Hepatocyte (in vitro differentiated cells): ENCODE measurements at regions not wholly inside any gene's neighbourhood (a gene's known extent, or its start where the extent isn't known, plus 50 kb on each side); places are given as distances from the start of the nearest gene placed in this dataset.

Experiments used
- DNase-seq: peaks from one replicate; pipeline ENCODE4 v3.0.0-alpha.2; 2016; ENCODE audit warnings: low spot score
- H2AFZ ChIP-seq: fragments of 200-600 bp; sonication (generic); 2 replicates; pipeline ENCODE4 v1.6.0; 2016; ENCODE audit warnings: antibody characterized with exemption, mild to moderate bottlenecking
- H3K27ac ChIP-seq: fragments of 200-600 bp; sonication (generic); 2 replicates; pipeline ENCODE4 v1.5.1; 2016; ENCODE audit warnings: mild to moderate bottlenecking
- H3K27me3 ChIP-seq: fragments of 200-600 bp; sonication (generic); 2 replicates; pipeline ENCODE4 v1.6.1; 2016
- H3K36me3 ChIP-seq: fragments of 200-600 bp; sonication (generic); replicated peaks from 2 replicates; pipeline ENCODE4 v1.5.1; 2016; ENCODE audit warnings: low read depth; ENCODE audit not compliant: insufficient read depth
- H3K4me1 ChIP-seq: fragments of 200-600 bp; sonication (generic); 2 replicates; pipeline ENCODE4 v1.5.1; 2016; ENCODE audit warnings: mild to moderate bottlenecking, moderate library complexity; ENCODE audit not compliant: insufficient read depth
- H3K4me2 ChIP-seq: fragments of 200-600 bp; sonication (generic); 2 replicates; pipeline ENCODE4 v1.6.0; 2016
- H3K4me3 ChIP-seq: fragments of 200-600 bp; sonication (generic); 2 replicates; pipeline ENCODE4 v1.5.1; 2016; ENCODE audit warnings: mild to moderate bottlenecking
- H3K79me2 ChIP-seq: fragments of 200-600 bp; sonication (generic); 2 replicates; pipeline ENCODE4 v1.6.0; 2017; ENCODE audit warnings: mild to moderate bottlenecking
- H3K9me2 ChIP-seq: fragments of 200-600 bp; sonication (generic); replicated peaks from 2 replicates; pipeline ENCODE4 v1.6.0; 2017; ENCODE audit warnings: mild to moderate bottlenecking; ENCODE audit not compliant: insufficient read depth
- H3K9me3 ChIP-seq: fragments of 200-600 bp; sonication (generic); 2 replicates; pipeline ENCODE4 v1.5.1; 2016; ENCODE audit warnings: low read depth, mild to moderate bottlenecking
- H4K20me1 ChIP-seq: fragments of 200-600 bp; sonication (generic); 2 replicates; pipeline ENCODE4 v1.6.0; 2016; ENCODE audit warnings: mild to moderate bottlenecking; ENCODE audit not compliant: insufficient read depth, poor library complexity, severe bottlenecking
- EZH2 ChIP-seq: fragments of 200-600 bp; sonication (generic); IDR thresholded peaks from 2 replicates; pipeline ENCODE4 v1.6.1; 2016; ENCODE audit warnings: antibody characterized with exemption, mild to moderate bottlenecking, borderline replicate concordance
- EZH2phosphoT487 ChIP-seq: fragments of 200-600 bp; sonication (generic); IDR thresholded peaks from one replicate; pipeline ENCODE4 v1.6.1; 2018; ENCODE audit warnings: antibody characterized with exemption, mild to moderate bottlenecking, low read depth, moderate library complexity; ENCODE audit not compliant: unreplicated experiment, severe bottlenecking
- WGBS: methylation state at CpG from one replicate; pipeline ENCODE4 v1.1.6; 2016; ENCODE audit warnings: low lambda C conversion rate; ENCODE audit errors: missing lambda C conversion rate; 5-methylcytosine and 5-hydroxymethylcytosine counted together
- TF ChIP-seq, protein P1 (sequence below): fragments of 200-600 bp; sonication (generic); IDR thresholded peaks from 2 replicates; pipeline ENCODE4 v1.5.1; 2016; ENCODE audit warnings: antibody characterized with exemption, mild to moderate bottlenecking; ENCODE audit not compliant: poor library complexity

DNA sequence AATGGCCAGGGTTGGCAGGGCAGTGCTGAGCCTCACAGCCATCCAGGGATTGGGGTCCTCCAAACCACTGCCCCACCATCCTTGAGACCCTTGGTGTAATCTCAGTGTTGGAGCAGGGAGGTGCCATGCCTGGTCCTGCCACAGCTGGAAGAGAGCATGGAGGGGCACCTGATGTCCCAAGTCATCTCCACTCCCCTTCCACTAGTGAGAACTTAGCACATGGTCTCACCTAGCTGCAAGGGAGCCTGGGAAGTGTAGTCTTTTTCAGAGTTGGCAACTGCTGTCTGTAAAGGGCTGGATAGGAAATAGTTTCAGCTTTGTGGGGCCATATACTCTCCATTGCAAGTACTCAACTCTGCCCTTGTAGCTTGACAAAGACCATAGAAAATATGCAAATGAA, 238.7 kb downstream of the RPS24 start:
- Histone ChIP-seq H3K4me1 (peaks cover 3% of the 10 kb centered on the region), H3K4me3 (no peak overlapping the region), H3K79me2 (no peaks in the 10 kb centered on the region), H3K36me3 (no peaks in the 10 kb centered on the region), H3K4me2 (no peak overlapping the region), H4K20me1 (no peaks in the 10 kb centered on the region), H3K27ac (no peak overlapping the region), H3K9me2 (no peaks in the 10 kb centered on the region), H3K27me3 (no peaks in the 10 kb centered on the region), H3K9me3 (no peaks in the 10 kb centered on the region), H2AFZ (no peak overlapping the region)
- TF ChIP-seq, protein P1, sequence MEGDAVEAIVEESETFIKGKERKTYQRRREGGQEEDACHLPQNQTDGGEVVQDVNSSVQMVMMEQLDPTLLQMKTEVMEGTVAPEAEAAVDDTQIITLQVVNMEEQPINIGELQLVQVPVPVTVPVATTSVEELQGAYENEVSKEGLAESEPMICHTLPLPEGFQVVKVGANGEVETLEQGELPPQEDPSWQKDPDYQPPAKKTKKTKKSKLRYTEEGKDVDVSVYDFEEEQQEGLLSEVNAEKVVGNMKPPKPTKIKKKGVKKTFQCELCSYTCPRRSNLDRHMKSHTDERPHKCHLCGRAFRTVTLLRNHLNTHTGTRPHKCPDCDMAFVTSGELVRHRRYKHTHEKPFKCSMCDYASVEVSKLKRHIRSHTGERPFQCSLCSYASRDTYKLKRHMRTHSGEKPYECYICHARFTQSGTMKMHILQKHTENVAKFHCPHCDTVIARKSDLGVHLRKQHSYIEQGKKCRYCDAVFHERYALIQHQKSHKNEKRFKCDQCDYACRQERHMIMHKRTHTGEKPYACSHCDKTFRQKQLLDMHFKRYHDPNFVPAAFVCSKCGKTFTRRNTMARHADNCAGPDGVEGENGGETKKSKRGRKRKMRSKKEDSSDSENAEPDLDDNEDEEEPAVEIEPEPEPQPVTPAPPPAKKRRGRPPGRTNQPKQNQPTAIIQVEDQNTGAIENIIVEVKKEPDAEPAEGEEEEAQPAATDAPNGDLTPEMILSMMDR: no peak
- TF ChIP-seq EZH2 (no peak), EZH2phosphoT487 (no peak)
- DNase-seq: no peak

DNA sequence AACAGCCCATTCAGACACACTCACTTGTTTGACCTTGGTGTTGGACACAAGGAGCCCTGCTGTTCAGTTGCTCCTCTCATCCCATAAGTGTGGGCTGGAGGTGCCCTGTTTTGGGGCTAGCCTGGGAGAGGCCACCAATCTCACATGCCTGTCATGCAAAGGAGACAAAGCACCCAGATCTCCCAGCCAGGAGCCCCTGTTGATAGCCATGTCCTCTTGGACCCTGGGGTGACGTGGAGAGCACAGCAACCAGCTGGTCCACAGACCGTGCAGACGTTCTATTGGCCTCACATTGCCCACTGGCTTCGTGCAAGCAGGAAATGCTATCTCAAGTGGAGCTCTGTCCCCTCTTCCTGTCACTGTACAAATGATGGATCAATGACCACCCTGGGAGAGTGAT, 240.8 kb downstream of the RPS24 start:
- H3K36me3 ChIP-seq: no peaks in the 10 kb centered on the region
- H3K9me2 ChIP-seq: no peaks in the 10 kb centered on the region
- H3K27me3 ChIP-seq: no peaks in the 10 kb centered on the region
- no peaks in the 10 kb centered on the region for H3K79me2 ChIP-seq
- H3K9me3 ChIP-seq: no peaks in the 10 kb centered on the region
- no peaks in the 10 kb centered on the region for H4K20me1 ChIP-seq
- no peak for DNase-seq
- 86% methylated on average over 4 of the region's 4 CpGs for WGBS
- H3K4me2 ChIP-seq: no peak overlapping the region
- H3K27ac ChIP-seq: no peak overlapping the region
- no peaks in the 10 kb centered on the region for H3K4me1 ChIP-seq
- TF ChIP-seq EZH2phosphoT487: no peak
- TF ChIP-seq, protein P1: no peak
- no peak for TF ChIP-seq EZH2
- no peak overlapping the region for H3K4me3 ChIP-seq
- H2AFZ ChIP-seq: no peak overlapping the region

DNA sequence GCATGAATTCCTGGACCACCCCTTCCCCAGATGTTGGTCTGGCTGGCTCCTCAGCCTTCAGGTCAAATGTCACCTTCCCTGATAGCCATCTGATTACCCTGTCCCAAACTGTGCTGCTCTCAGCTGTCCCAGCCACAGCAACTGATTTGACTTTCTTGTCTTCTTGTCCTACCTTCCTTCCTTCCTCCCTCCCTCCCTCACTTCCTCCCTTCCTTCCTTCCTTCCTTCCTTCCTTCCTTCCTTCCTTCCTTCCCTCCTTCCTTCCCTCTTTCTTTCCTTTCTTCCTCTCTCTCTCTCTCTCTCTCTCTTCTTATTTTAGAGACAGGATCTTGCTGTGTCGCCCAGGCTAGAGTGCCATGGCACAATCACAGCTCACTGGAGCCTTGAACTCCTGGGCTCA, 242.5 kb downstream of the RPS24 start:
- no peaks in the 10 kb centered on the region for H3K79me2 ChIP-seq
- no peaks in the 10 kb centered on the region for H3K9me3 ChIP-seq
- no peaks in the 10 kb centered on the region for H3K36me3 ChIP-seq
- TF ChIP-seq EZH2 (no peak), EZH2phosphoT487 (no peak)
- TF ChIP-seq, protein P1: no peak
- H4K20me1 ChIP-seq: no peaks in the 10 kb centered on the region
- no peaks in the 10 kb centered on the region for H3K4me1 ChIP-seq
- no peak for DNase-seq
- H3K4me3 ChIP-seq: no peak overlapping the region
- no peaks in the 10 kb centered on the region for H3K9me2 ChIP-seq
- no peak overlapping the region for H2AFZ ChIP-seq
- H3K27me3 ChIP-seq: no peaks in the 10 kb centered on the region
- H3K27ac ChIP-seq: no peak overlapping the region
- WGBS: 94% methylated on average over 1 of the region's 1 CpG
- no peak overlapping the region for H3K4me2 ChIP-seq

DNA sequence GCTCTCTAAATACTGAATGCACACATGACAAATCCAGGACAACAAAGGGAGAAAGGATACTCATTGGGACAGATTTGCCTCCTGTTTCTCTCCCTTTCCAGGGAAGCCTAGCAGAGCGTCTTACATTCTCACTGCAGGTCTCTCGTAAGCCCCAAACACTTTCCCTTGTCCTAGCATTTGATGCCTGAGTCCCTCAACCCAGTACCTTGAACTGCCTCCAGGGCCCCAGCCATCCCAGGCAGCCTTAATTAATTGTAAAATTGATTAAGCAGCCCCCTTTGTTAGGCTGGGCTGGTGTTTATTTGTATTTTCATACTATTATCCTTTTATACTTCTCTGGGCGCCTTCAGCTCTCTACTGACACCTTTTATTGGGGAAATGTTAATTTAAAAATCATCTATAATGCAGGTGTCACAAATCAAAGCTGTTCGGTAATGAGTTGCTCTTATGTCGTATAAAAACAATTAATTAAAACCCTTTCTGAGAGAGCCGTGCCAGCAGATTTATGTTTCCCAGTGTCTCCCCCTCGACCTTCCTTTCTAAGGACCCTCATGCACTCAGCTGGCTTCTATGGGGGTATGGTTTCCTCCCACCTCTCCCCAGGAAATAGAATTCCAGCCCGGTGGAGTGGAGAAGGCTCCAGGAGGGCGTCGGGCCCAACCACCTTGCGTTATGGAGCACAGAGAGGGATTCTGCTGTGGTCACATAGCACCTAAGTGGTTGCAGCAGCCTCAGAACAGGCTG, 243.8 kb downstream of the RPS24 start:
- no peaks in the 10 kb centered on the region for H3K9me3 ChIP-seq
- no peak overlapping the region for H3K4me2 ChIP-seq
- no peak overlapping the region for H3K27ac ChIP-seq
- no peak for DNase-seq
- no peaks in the 10 kb centered on the region for H3K9me2 ChIP-seq
- no peaks in the 10 kb centered on the region for H3K79me2 ChIP-seq
- no peaks in the 10 kb centered on the region for H3K4me1 ChIP-seq
- H3K4me3 ChIP-seq: no peak overlapping the region
- no peaks in the 10 kb centered on the region for H3K27me3 ChIP-seq
- H3K36me3 ChIP-seq: no peaks in the 10 kb centered on the region
- no peaks in the 10 kb centered on the region for H4K20me1 ChIP-seq
- H2AFZ ChIP-seq: no peak overlapping the region
- TF ChIP-seq EZH2 (no peak), EZH2phosphoT487 (no peak)
- TF ChIP-seq, protein P1: no peak
- 85% methylated on average over 11 of the region's 11 CpGs for WGBS
